ENCODE measurements at regions not wholly inside any gene's neighbourhood (a gene's known extent, or its start where the extent isn't known, plus 50 kb on each side); places are given as distances from the start of the nearest gene placed in this dataset.

DNA sequence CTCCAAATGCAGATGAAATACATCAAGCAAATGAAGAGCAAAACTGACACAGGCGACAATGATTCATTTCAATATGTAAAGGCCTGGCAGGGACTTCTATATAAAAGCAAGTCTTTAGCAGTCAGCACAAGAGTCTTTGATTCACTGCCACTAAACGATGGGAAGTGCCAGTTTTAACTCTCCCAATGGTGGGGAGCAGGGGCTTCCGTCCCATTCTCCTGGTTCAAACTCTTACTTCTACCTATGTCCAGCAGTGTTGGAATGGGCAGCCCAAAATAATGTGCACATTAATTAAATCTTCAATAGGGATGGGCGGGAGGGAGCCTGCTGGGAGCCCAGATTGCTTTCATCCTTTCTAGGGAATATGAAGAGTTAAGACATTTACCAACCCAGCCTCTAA lies 97.5 kb upstream of the MDM1 start:
- 85 to 90% (median 89%) methylated on average over 4 of the region's 4 CpGs for WGBS, 4 donors
- no peak overlapping the region for H3K4me3 ChIP-seq
- H3K27ac ChIP-seq = no peak overlapping the region
- TF ChIP-seq POLR2A (IDR thresholded peaks at IDR 0.05) = no peak
- TF ChIP-seq, protein P1, sequence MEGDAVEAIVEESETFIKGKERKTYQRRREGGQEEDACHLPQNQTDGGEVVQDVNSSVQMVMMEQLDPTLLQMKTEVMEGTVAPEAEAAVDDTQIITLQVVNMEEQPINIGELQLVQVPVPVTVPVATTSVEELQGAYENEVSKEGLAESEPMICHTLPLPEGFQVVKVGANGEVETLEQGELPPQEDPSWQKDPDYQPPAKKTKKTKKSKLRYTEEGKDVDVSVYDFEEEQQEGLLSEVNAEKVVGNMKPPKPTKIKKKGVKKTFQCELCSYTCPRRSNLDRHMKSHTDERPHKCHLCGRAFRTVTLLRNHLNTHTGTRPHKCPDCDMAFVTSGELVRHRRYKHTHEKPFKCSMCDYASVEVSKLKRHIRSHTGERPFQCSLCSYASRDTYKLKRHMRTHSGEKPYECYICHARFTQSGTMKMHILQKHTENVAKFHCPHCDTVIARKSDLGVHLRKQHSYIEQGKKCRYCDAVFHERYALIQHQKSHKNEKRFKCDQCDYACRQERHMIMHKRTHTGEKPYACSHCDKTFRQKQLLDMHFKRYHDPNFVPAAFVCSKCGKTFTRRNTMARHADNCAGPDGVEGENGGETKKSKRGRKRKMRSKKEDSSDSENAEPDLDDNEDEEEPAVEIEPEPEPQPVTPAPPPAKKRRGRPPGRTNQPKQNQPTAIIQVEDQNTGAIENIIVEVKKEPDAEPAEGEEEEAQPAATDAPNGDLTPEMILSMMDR (IDR thresholded peaks at IDR 0.05) = no peak
- H3K9me3 ChIP-seq (replicated peaks in 1 of 3) = no peaks in the 10 kb centered on the region
- no peaks in the 10 kb centered on the region for H3K4me1 ChIP-seq (replicated peaks in 1 of 2)
- H3K27me3 ChIP-seq = no peaks in the 10 kb centered on the region
- no peak for DNase-seq
- intact Hi-C loops (cut with DNase I) = no loop called here
- no peaks in the 10 kb centered on the region for H3K36me3 ChIP-seq (replicated peaks in 1 of 2)

DNA sequence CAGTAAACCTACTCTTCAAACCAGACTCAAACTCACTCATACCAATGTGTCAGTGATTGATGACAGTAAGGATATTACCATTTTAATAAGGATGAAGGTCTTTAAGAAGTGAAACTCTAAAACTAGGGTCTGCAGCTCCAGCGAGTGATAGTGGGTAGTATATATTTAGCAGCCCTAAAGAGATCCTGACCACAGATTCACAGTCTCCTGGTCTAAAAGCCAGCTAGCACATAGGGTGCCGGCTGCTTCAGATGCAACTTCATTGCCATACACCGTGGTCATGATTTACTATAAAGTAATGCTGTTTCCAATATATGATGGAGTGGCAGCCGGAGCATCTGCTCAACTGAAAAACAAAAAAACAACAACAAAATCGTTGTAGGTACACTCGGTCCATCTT lies 99.6 kb upstream of the MDM1 start:
- Histone ChIP-seq H3K27me3 (no peaks in the 10 kb centered on the region), H3K36me3 (replicated peaks in 1 of 2) (no peaks in the 10 kb centered on the region), H3K27ac (no peak overlapping the region), H3K4me1 (replicated peaks in 1 of 2) (no peaks in the 10 kb centered on the region), H3K4me3 (no peak overlapping the region), H3K9me3 (replicated peaks in 1 of 3) (no peaks in the 10 kb centered on the region)
- TF ChIP-seq, protein P1 (IDR thresholded peaks at IDR 0.05) = no peak
- TF ChIP-seq POLR2A (IDR thresholded peaks at IDR 0.05) = no peak
- no peak for DNase-seq
- WGBS, 4 donors = 90 to 94% (median 92%) methylated on average over 6 of the region's 6 CpGs
- intact Hi-C loops (cut with DNase I) = no loop called here

DNA sequence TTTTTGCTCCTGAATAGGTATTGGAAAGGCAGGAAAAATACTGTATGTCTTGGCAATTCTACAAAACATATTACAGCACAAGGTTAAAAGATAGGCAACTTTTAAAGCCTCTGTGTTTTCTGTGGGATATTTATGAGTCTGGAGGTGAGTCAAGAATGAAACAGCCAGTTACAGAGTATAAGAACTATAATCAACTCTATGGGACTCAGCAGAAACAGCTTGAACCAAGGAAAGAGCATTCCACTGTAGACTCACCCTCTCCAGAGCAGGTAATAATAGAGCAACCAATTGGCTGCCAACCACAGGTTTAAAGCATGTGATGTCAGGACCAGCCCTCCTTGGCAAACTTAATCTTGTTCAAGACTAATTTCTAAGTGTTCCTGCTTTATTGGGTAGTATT lies 100.5 kb upstream of the MDM1 start:
- intact Hi-C loops (cut with DNase I) = no loop called here
- Histone ChIP-seq H3K4me3 (no peak overlapping the region), H3K27ac (no peak overlapping the region), H3K9me3 (replicated peaks in 1 of 3) (no peaks in the 10 kb centered on the region), H3K4me1 (replicated peaks in 1 of 2) (no peaks in the 10 kb centered on the region), H3K36me3 (replicated peaks in 1 of 2) (no peaks in the 10 kb centered on the region), H3K27me3 (no peaks in the 10 kb centered on the region)
- no peak for DNase-seq
- no peak for TF ChIP-seq POLR2A (IDR thresholded peaks at IDR 0.05)
- TF ChIP-seq, protein P1 (IDR thresholded peaks at IDR 0.05) = no peak

DNA sequence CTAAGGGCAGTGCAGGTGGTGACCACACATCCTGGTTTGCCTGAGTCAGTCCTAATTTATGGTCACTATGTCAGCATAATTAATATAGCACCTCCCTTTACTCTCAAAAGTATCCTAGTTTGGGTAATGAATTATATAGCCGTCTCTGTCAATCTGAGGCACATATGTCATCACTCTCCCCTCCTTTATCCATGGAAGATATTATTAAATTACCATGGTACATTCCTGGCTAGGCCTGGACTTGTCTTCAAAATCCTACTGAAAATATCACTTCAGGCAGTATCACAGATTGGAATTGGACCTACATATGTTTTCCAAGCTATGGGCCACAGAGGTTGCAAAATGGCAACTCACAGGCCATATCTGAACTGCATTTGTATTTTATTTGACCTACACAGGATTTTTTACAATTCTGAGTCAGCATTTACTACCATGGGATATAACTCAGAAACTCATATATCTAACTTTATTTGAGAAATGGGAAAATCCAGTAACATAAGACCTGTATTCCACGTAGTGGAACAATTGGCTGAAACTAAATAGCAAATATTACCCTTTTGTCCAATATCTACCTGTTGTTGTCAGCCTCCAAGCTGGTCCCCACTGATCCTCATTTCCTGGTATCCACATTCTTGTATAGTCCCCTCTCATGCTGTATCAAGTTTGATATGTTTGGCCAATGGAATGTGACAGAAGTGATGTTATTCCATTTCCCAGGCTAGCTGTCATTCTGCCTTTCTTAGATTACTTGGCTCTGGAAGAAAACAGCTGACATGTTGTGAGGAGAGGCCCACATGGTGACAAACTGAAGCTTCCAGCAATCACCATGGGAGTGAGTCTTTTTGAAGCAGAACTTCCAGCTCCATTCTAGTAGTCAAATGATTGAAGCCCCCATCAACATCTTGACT lies 102.5 kb upstream of the MDM1 start:
- no peak overlapping the region for H3K4me3 ChIP-seq
- H3K27ac ChIP-seq = no peak overlapping the region
- no peaks in the 10 kb centered on the region for H3K27me3 ChIP-seq
- H3K9me3 ChIP-seq (replicated peaks in 1 of 3) = no peaks in the 10 kb centered on the region
- H3K4me1 ChIP-seq (replicated peaks in 1 of 2) = no peaks in the 10 kb centered on the region
- intact Hi-C loops (cut with DNase I) = no loop called here
- DNase-seq = no peak
- no peaks in the 10 kb centered on the region for H3K36me3 ChIP-seq (replicated peaks in 1 of 2)
- WGBS, 4 donors = 94 to 100% (median 97%) methylated on average over 2 of the region's 2 CpGs
- TF ChIP-seq POLR2A (IDR thresholded peaks at IDR 0.05) = no peak
- TF ChIP-seq, protein P1 (IDR thresholded peaks at IDR 0.05) = no peak

Measured in adrenal gland (tissue), 9 donors.